GM23338 (cell line): ENCODE measurements at regions not wholly inside any gene's neighbourhood (a gene's known extent, or its start where the extent isn't known, plus 50 kb on each side); places are given as distances from the start of the nearest gene placed in this dataset.

Source experiments
- ATAC-seq: fragments of 200-7000 bp; cut with Tn5 transposase; 3 replicates; pipeline ENCODE4 v1.9.1; 2020
- DNase-seq: peaks from one replicate; pipeline ENCODE4 v3.0.0-alpha.2; 2015; ENCODE audit warnings: low spot score
- H2AFZ ChIP-seq: fragments of 200-600 bp; sonication (generic); 2 replicates; pipeline ENCODE4 v1.8.0; 2016; ENCODE audit warnings: antibody characterized with exemption, mild to moderate bottlenecking, moderate library complexity
- H3F3A ChIP-seq: fragments of 200-600 bp; sonication (generic); replicated peaks from 2 replicates; pipeline ENCODE4 v1.8.0; 2017; ENCODE audit warnings: antibody characterized with exemption, mixed run types, low read depth
- H3K27ac ChIP-seq: fragments of 200-600 bp; sonication (generic); 2 replicates; pipeline ENCODE4 v1.6.1; 2016; ENCODE audit warnings: low read depth
- H3K27me3 ChIP-seq: fragments of 200-600 bp; sonication (generic); 2 replicates; pipeline ENCODE4 v1.8.0; 2016; ENCODE audit warnings: mild to moderate bottlenecking, mixed run types, moderate library complexity; ENCODE audit not compliant: insufficient read depth
- H3K36me3 ChIP-seq: fragments of 200-600 bp; sonication (generic); 2 replicates; pipeline ENCODE4 v1.8.0; 2016; ENCODE audit warnings: mild to moderate bottlenecking; ENCODE audit not compliant: insufficient read depth
- H3K4me1 ChIP-seq: fragments of 200-600 bp; sonication (generic); 2 replicates; pipeline ENCODE4 v1.8.0; 2016; ENCODE audit warnings: mild to moderate bottlenecking, moderate library complexity; ENCODE audit not compliant: insufficient read depth
- H3K4me2 ChIP-seq: fragments of 200-600 bp; sonication (generic); 2 replicates; pipeline ENCODE4 v1.7.1; 2017; ENCODE audit warnings: mixed run types
- H3K4me3 ChIP-seq: fragments of 200-600 bp; sonication (generic); 2 replicates; pipeline ENCODE4 v1.6.1; 2016; ENCODE audit warnings: mixed run types
- H3K79me2 ChIP-seq: fragments of 200-600 bp; sonication (generic); replicated peaks from 2 replicates; pipeline ENCODE4 v1.8.0; 2017; ENCODE audit warnings: mild to moderate bottlenecking; ENCODE audit not compliant: insufficient read depth
- H3K9me2 ChIP-seq: fragments of 200-600 bp; sonication (generic); 2 replicates; pipeline ENCODE4 v1.8.0; 2017; ENCODE audit not compliant: insufficient read depth
- H4K20me1 ChIP-seq: fragments of 200-600 bp; sonication (generic); replicated peaks from 2 replicates; pipeline ENCODE4 v1.8.0; 2017; ENCODE audit warnings: mild to moderate bottlenecking; ENCODE audit not compliant: insufficient read depth
- H3K27ac Mint-ChIP-seq: 2 replicates; pipeline ENCODE4 v1.8.0; 2020; ENCODE audit warnings: inconsistent platforms, mild to moderate bottlenecking, moderate library complexity, mixed read lengths
- H3K27me3 Mint-ChIP-seq: 3 replicates; pipeline ENCODE4 v1.8.0; 2022; ENCODE audit warnings: low read depth, mild to moderate bottlenecking, moderate library complexity, mixed read lengths, inconsistent platforms; ENCODE audit not compliant: insufficient read depth, poor library complexity
- H3K36me3 Mint-ChIP-seq: 3 replicates; pipeline ENCODE4 v1.8.0; 2021; ENCODE audit warnings: low read depth, mild to moderate bottlenecking, inconsistent platforms, moderate library complexity, mixed read lengths
- H3K4me1 Mint-ChIP-seq: 3 replicates; pipeline ENCODE4 v1.8.0; 2020; ENCODE audit warnings: mild to moderate bottlenecking, inconsistent platforms, mixed read lengths
- H3K4me3 Mint-ChIP-seq: 3 replicates; pipeline ENCODE4 v1.8.0; 2021; ENCODE audit warnings: moderate library complexity, mild to moderate bottlenecking, inconsistent platforms, mixed read lengths
- H3K9me3 Mint-ChIP-seq: 3 replicates; pipeline ENCODE4 v1.8.0; 2020; ENCODE audit warnings: moderate library complexity, mild to moderate bottlenecking, inconsistent platforms, mixed read lengths
- CREB1 ChIP-seq: fragments of 250-450 bp; sonication (Bioruptor Pico); IDR thresholded peaks from 2 replicates; pipeline ENCODE4 v1.5.0; 2020; ENCODE audit warnings: low read depth, mild to moderate bottlenecking, moderate library complexity
- EZH2phosphoT487 ChIP-seq: fragments of 200-600 bp; sonication (generic); IDR thresholded peaks from one replicate; pipeline ENCODE4 v1.8.1; 2018; ENCODE audit warnings: antibody characterized with exemption; ENCODE audit not compliant: unreplicated experiment
- JUNB ChIP-seq: IDR thresholded peaks from one replicate; pipeline ENCODE4 v1.6.1; 2016; ENCODE audit warnings: antibody characterized with exemption; ENCODE audit not compliant: unreplicated experiment
- NANOG ChIP-seq: IDR thresholded peaks from 2 replicates; pipeline ENCODE4 v1.6.1; 2016; ENCODE audit warnings: antibody characterized with exemption, borderline replicate concordance
- POLR2AphosphoS5 ChIP-seq: IDR thresholded peaks from 2 replicates; pipeline ENCODE4 v1.6.1; 2016; ENCODE audit warnings: antibody characterized with exemption, low read depth
- ZNF331 ChIP-seq: fragments of 250-450 bp; sonication (Bioruptor Pico); IDR thresholded peaks from 2 replicates; pipeline ENCODE4 v1.5.0; 2020; ENCODE audit warnings: low read depth, mild to moderate bottlenecking, moderate library complexity
- TF ChIP-seq, protein P1 (sequence below): IDR thresholded peaks from one replicate; pipeline ENCODE4 v1.6.1; 2018; ENCODE audit warnings: antibody characterized with exemption; ENCODE audit not compliant: unreplicated experiment
- TF ChIP-seq, protein P2 (sequence below), 2 experiments: fragments of 200-600 bp in 1 of 2; sonication (generic) in 1 of 2; conservative IDR thresholded peaks; 2 replicates each; pipeline versions ENCODE4 v1.5.1 to v1.6.1; 2016 to 2017; ENCODE audit warnings: antibody characterized with exemption in 2 of 2, low read depth in 2 of 2, mild to moderate bottlenecking in 2 of 2, moderate library complexity in 1 of 2

DNA sequence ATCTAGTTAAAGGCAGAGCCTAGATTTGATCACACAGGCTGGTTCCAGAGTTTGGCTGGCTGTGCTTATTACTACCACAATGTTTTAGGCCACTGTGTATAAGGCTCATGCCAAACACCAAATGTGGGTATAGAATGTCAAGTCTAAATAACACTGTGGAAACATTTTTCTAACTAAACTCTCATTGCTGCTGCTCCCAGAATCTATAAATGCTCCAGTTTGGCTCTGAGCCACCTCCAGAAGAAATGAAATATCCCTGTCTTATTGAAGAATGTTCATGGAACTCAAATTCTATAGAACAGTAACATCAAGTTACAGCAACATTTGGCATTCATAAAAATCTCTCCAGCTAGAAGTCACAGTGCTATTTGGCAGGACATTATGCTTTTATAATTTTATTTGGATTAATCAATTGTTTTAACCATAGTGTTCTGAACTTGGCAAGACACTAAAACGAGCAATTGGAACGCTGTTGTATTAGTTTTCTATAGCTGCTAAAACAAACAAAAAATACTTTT lies 178.1 kb upstream of the COX7C start:
- Mint-ChIP-seq H3K9me3 (no peaks in the 10 kb centered on the region; the same call in 2 of the 3 replicates), H3K4me3 (no peak overlapping the region), H3K4me1 (peaks cover 12% of the 10 kb centered on the region; the same call in 2 of the 3 replicates), H3K27me3 (no peaks in the 10 kb centered on the region), H3K36me3 (no peaks in the 10 kb centered on the region; the same call in 2 of the 3 replicates), H3K27ac (no peak overlapping the region)
- DNase-seq = no peak
- ATAC-seq = no peak
- Histone ChIP-seq H4K20me1 (no peaks in the 10 kb centered on the region), H3K27ac (no peak overlapping the region), H3K36me3 (no peaks in the 10 kb centered on the region), H2AFZ (no peak overlapping the region), H3K4me2 (no peak overlapping the region), H3K9me2 (no peaks in the 10 kb centered on the region), H3K27me3 (no peaks in the 10 kb centered on the region), H3K4me3 (no peak overlapping the region), H3K4me1 (0 out of 2 replicates have a peak, but pooled peaks cover 4% of the 10 kb centered on the region), H3K79me2 (no peaks in the 10 kb centered on the region), H3F3A (no peaks in the 10 kb centered on the region)
- TF ChIP-seq NANOG = no peak

DNA sequence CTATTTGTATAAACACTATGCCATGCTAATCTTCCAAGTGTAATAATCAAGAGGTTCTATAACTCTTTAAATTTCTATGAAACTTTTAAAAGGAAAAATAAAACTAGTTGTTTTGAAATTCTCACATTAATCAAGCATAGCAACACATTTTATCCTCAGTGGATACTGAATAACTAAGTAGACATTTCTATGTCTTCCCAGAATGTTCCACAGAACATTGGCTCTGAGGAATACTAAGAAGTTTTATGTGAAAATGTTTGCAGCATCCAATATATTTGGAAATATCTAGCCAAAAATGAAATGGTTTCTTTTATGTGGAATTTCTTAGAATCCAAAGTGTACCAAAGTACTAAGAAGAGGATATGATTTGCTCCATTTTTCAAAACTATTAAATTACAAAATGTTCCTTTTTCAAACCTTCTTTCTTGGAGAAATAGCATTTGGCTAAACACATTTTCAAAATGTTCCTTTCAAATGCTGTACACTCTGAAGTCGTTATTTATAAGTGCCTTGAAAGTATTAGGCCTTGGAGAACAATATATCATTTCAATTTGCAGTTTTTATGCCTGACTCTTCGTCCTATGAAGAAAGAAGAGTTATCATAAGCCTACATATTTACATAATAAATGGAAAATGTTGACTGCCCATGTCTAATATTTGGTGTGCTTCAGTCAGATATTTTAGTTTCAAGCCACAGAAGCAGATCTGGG lies 175.6 kb upstream of the COX7C start:
- no peak for TF ChIP-seq ZNF331
- no peak for TF ChIP-seq JUNB
- no peak for TF ChIP-seq NANOG
- TF ChIP-seq CREB1 = no peak
- TF ChIP-seq, protein P1, sequence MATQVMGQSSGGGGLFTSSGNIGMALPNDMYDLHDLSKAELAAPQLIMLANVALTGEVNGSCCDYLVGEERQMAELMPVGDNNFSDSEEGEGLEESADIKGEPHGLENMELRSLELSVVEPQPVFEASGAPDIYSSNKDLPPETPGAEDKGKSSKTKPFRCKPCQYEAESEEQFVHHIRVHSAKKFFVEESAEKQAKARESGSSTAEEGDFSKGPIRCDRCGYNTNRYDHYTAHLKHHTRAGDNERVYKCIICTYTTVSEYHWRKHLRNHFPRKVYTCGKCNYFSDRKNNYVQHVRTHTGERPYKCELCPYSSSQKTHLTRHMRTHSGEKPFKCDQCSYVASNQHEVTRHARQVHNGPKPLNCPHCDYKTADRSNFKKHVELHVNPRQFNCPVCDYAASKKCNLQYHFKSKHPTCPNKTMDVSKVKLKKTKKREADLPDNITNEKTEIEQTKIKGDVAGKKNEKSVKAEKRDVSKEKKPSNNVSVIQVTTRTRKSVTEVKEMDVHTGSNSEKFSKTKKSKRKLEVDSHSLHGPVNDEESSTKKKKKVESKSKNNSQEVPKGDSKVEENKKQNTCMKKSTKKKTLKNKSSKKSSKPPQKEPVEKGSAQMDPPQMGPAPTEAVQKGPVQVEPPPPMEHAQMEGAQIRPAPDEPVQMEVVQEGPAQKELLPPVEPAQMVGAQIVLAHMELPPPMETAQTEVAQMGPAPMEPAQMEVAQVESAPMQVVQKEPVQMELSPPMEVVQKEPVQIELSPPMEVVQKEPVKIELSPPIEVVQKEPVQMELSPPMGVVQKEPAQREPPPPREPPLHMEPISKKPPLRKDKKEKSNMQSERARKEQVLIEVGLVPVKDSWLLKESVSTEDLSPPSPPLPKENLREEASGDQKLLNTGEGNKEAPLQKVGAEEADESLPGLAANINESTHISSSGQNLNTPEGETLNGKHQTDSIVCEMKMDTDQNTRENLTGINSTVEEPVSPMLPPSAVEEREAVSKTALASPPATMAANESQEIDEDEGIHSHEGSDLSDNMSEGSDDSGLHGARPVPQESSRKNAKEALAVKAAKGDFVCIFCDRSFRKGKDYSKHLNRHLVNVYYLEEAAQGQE = no peak
- TF ChIP-seq POLR2AphosphoS5 = no peak
- TF ChIP-seq EZH2phosphoT487 = no peak
- TF ChIP-seq, protein P2, sequence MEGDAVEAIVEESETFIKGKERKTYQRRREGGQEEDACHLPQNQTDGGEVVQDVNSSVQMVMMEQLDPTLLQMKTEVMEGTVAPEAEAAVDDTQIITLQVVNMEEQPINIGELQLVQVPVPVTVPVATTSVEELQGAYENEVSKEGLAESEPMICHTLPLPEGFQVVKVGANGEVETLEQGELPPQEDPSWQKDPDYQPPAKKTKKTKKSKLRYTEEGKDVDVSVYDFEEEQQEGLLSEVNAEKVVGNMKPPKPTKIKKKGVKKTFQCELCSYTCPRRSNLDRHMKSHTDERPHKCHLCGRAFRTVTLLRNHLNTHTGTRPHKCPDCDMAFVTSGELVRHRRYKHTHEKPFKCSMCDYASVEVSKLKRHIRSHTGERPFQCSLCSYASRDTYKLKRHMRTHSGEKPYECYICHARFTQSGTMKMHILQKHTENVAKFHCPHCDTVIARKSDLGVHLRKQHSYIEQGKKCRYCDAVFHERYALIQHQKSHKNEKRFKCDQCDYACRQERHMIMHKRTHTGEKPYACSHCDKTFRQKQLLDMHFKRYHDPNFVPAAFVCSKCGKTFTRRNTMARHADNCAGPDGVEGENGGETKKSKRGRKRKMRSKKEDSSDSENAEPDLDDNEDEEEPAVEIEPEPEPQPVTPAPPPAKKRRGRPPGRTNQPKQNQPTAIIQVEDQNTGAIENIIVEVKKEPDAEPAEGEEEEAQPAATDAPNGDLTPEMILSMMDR (conservative IDR thresholded peaks at IDR 0.05; ENCODE audit: low read depth in 2 of 2) = no peak
- Histone ChIP-seq H3K79me2 (no peaks in the 10 kb centered on the region), H3K4me3 (no peak overlapping the region), H3K9me2 (no peaks in the 10 kb centered on the region), H3K36me3 (no peaks in the 10 kb centered on the region), H2AFZ (no peak overlapping the region), H3K4me1 (0 out of 2 replicates have a peak, but pooled peaks cover 4% of the 10 kb centered on the region), H3K4me2 (no peak overlapping the region), H3K27me3 (no peaks in the 10 kb centered on the region), H3F3A (no peaks in the 10 kb centered on the region), H3K27ac (no peak overlapping the region), H4K20me1 (no peaks in the 10 kb centered on the region)
- DNase-seq (no peak), ATAC-seq (no peak)
- Mint-ChIP-seq H3K27ac (no peak overlapping the region), H3K4me1 (peaks cover 12% of the 10 kb centered on the region; the same call in 2 of the 3 replicates), H3K36me3 (no peaks in the 10 kb centered on the region), H3K27me3 (no peaks in the 10 kb centered on the region), H3K9me3 (no peaks in the 10 kb centered on the region), H3K4me3 (no peak overlapping the region)
